Mesendoderm (in vitro differentiated cells): ENCODE measurements at regions not wholly inside any gene's neighbourhood (a gene's known extent, or its start where the extent isn't known, plus 50 kb on each side); places are given as distances from the start of the nearest gene placed in this dataset.
"Not testable (repeated sequence)": the region's sequence is repeated elsewhere in the genome, so short reads cannot be mapped to it uniquely, and the experiment has no call there.

Experiments
- DNase-seq: peaks from one replicate; pipeline ENCODE4 v3.0.0; 2013
- H2AK5ac ChIP-seq: 2 replicates; pipeline ENCODE4 v1.6.1; 2013; ENCODE audit warnings: low read length, inconsistent platforms
- H2BK120ac ChIP-seq: 2 replicates; pipeline ENCODE4 v1.6.1; 2013; ENCODE audit warnings: low read depth, mild to moderate bottlenecking, low read length, moderate library complexity, mixed read lengths
- H2BK15ac ChIP-seq: replicated peaks from 2 replicates; pipeline ENCODE4 v1.6.1; 2013; ENCODE audit warnings: low read depth, mild to moderate bottlenecking, moderate library complexity
- H2BK5ac ChIP-seq: 2 replicates; pipeline ENCODE4 v1.6.1; 2013; ENCODE audit warnings: low read length, inconsistent platforms
- H3K18ac ChIP-seq: 2 replicates; pipeline ENCODE4 v1.6.1; 2013; ENCODE audit warnings: mild to moderate bottlenecking, low read length, mixed read lengths
- H3K23ac ChIP-seq: one replicate; pipeline ENCODE4 v1.6.1; 2013; ENCODE audit warnings: low read length
- H3K27ac ChIP-seq: 2 replicates; pipeline ENCODE4 v1.5.1; 2013; ENCODE audit warnings: low read depth, mild to moderate bottlenecking, inconsistent platforms, low read length, moderate library complexity
- H3K27me3 ChIP-seq: 2 replicates; pipeline ENCODE4 v1.6.1; 2013; ENCODE audit warnings: low read length, control low read depth, mild to moderate bottlenecking, inconsistent platforms; ENCODE audit not compliant: insufficient read depth, poor library complexity
- H3K36me3 ChIP-seq: 2 replicates; pipeline ENCODE4 v1.6.1; 2013; ENCODE audit warnings: low read length, inconsistent platforms; ENCODE audit not compliant: control insufficient read depth, insufficient read depth
- H3K4ac ChIP-seq: one replicate; pipeline ENCODE4 v1.6.1; 2013; ENCODE audit warnings: low read depth, mild to moderate bottlenecking, low read length, moderate library complexity
- H3K4me1 ChIP-seq: 2 replicates; pipeline ENCODE4 v1.6.1; 2013; ENCODE audit warnings: low read depth, low read length, inconsistent platforms; ENCODE audit not compliant: control insufficient read depth
- H3K4me2 ChIP-seq: 2 replicates; pipeline ENCODE4 v1.6.1; 2013; ENCODE audit warnings: low read length
- H3K4me3 ChIP-seq: 2 replicates; pipeline ENCODE4 v1.5.1; 2013; ENCODE audit warnings: mild to moderate bottlenecking, low read length
- H3K56ac ChIP-seq: one replicate; pipeline ENCODE4 v1.6.1; 2013; ENCODE audit warnings: low read length
- H3K79me1 ChIP-seq: 2 replicates; pipeline ENCODE4 v1.6.1; 2013; ENCODE audit warnings: low read length, inconsistent platforms
- H3K79me2 ChIP-seq: 2 replicates; pipeline ENCODE4 v1.6.1; 2013; ENCODE audit warnings: mild to moderate bottlenecking, low read length; ENCODE audit not compliant: control insufficient read depth, insufficient read depth
- H3K9ac ChIP-seq: 2 replicates; pipeline ENCODE4 v1.6.1; 2013; ENCODE audit warnings: low read length, inconsistent platforms
- H4K5ac ChIP-seq: one replicate; pipeline ENCODE4 v1.6.1; 2013; ENCODE audit warnings: low read length
- H4K8ac ChIP-seq: one replicate; pipeline ENCODE4 v1.6.1; 2013; ENCODE audit warnings: low read depth, mild to moderate bottlenecking, control low read depth, low read length, moderate library complexity
- WGBS: extraction: QIAGEN DNeasy Blood & Tissue Kit; methylation state at CpG from one replicate; pipeline ENCODE4 v1.1.7; 2013; ENCODE audit warnings: low lambda C conversion rate, missing lambda C conversion rate; ENCODE audit not compliant: insufficient coverage; ENCODE audit errors: extremely low coverage; 5-methylcytosine and 5-hydroxymethylcytosine counted together

DNA sequence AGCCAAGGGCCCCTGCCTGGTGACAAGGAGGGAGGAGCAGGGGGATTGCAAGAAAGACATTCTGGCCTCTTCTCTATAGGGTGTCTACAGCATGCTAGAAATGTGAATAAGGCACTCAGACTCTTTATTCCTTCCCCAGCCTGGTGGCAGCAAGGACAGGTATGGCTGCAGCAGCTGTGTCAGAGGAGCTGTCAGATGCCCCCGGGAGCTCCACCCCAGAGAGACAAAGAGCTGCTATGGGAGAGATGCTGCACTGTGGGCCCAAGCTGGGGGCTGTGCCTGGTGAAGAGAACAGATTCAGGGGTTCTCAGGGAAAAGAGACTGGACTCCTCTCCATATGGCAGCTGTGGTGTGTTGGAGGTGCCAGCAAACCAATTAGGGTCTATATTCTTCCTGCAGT lies 1063.3 kb downstream of the OLFM4 start:
- Histone ChIP-seq H3K27ac (no peak overlapping the region), H4K5ac (no peak overlapping the region), H2AK5ac (no peak overlapping the region), H2BK120ac (no peak overlapping the region), H3K18ac (no peak overlapping the region), H3K4me3 (no peak overlapping the region), H3K27me3 (no peaks in the 10 kb centered on the region), H3K4me2 (no peak overlapping the region), H2BK15ac (no peak overlapping the region), H4K8ac (no peak overlapping the region), H3K4ac (no peak overlapping the region), H3K23ac (no peak overlapping the region), H3K36me3 (no peaks in the 10 kb centered on the region), H2BK5ac (no peak overlapping the region), H3K9ac (no peak overlapping the region), H3K56ac (no peak overlapping the region), H3K79me1 (no peaks in the 10 kb centered on the region), H3K79me2 (no peaks in the 10 kb centered on the region), H3K4me1 (no peaks in the 10 kb centered on the region)
- no peak for DNase-seq
- no CpG with 5 or more reads among the region's 1 CpG for WGBS

DNA sequence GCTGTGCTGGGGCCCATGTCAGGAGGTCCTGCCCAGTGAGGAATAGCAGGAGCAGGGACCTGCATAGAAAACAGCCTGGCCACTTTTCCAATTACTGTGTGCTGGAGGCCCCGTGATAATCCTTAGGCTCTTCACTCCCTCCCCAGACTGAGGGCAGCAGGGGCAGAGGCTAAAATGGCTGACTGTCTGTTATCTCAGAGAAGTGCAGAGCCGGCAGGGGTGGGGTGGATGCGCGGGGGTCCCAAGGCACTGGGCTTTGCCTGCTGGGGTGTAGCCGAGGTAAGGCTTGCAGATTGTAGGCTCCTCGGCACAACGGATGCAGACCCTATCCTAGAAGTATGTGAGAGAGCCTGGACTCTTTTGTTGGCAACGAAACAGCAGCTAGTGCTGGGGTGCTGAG lies 1064.1 kb downstream of the OLFM4 start:
- H3K79me2 ChIP-seq = no peaks in the 10 kb centered on the region
- no peaks in the 10 kb centered on the region for H3K36me3 ChIP-seq
- H3K4ac ChIP-seq = no peak overlapping the region
- no peak overlapping the region for H3K23ac ChIP-seq
- no peak overlapping the region for H3K18ac ChIP-seq
- no peak overlapping the region for H2AK5ac ChIP-seq
- WGBS = no CpG with 5 or more reads among the region's 8 CpGs
- H3K56ac ChIP-seq = no peak overlapping the region
- DNase-seq = no peak
- no peak overlapping the region for H4K5ac ChIP-seq
- H3K27me3 ChIP-seq = no peaks in the 10 kb centered on the region
- H3K9ac ChIP-seq = no peak overlapping the region
- no peak overlapping the region for H2BK5ac ChIP-seq
- H4K8ac ChIP-seq = no peak overlapping the region
- no peak overlapping the region for H2BK15ac ChIP-seq
- H3K79me1 ChIP-seq = no peaks in the 10 kb centered on the region
- no peaks in the 10 kb centered on the region for H3K4me1 ChIP-seq
- H3K27ac ChIP-seq = no peak overlapping the region
- H2BK120ac ChIP-seq = no peak overlapping the region
- H3K4me2 ChIP-seq = no peak overlapping the region
- H3K4me3 ChIP-seq = no peak overlapping the region

DNA sequence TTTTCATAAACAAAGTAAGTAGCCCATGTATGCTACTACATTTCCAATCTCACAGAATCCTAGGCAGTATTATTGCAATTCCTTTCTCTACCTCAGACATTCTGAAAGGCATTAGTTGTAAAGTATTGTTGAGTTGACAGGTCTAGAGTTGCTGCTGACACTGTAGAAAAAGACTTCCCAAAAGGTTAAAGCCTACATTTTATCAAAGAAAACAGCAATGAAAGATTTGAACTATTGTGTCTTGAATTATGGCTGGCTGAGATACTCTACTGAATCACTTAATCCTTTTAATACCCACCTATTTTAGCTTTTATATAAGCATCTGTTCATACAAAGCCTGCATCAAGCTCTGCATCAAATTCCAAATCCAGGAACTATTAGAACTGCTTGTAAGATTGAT lies 1082.0 kb downstream of the OLFM4 start:
- H3K4me3 ChIP-seq = no peak overlapping the region
- no peak overlapping the region for H3K27ac ChIP-seq
- no peak overlapping the region for H3K9ac ChIP-seq
- H3K56ac ChIP-seq = no peak overlapping the region
- no peak overlapping the region for H2AK5ac ChIP-seq
- H3K4me2 ChIP-seq = no peak overlapping the region
- no peaks in the 10 kb centered on the region for H3K79me2 ChIP-seq
- no peak overlapping the region for H4K5ac ChIP-seq
- no peaks in the 10 kb centered on the region for H3K79me1 ChIP-seq
- H3K23ac ChIP-seq = no peak overlapping the region
- DNase-seq = no peak
- no peak overlapping the region for H3K18ac ChIP-seq
- no peak overlapping the region for H2BK120ac ChIP-seq
- no peak overlapping the region for H3K4ac ChIP-seq
- H3K27me3 ChIP-seq = no peaks in the 10 kb centered on the region
- H3K4me1 ChIP-seq = no peaks in the 10 kb centered on the region
- H2BK5ac ChIP-seq = no peak overlapping the region
- H4K8ac ChIP-seq = no peak overlapping the region
- H3K36me3 ChIP-seq = no peaks in the 10 kb centered on the region
- H2BK15ac ChIP-seq = no peak overlapping the region

DNA sequence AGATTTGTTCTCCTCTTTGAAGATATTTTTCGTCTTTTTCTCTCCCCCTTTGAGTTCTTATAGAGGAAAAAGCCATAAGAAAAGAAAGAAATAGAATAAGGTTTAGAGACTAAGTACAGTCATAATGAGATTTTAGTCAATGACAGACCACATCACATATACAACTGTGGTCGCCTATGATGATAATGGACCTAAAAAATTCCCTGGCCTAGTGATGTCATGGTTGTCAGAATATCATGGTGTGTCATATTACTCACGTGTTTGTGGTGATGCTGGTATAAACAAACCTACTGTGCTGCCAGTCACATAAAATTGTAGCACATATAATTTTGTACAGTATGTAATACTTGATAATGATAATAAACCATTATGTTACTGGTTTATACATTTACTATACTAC lies 1096.1 kb downstream of the OLFM4 start:
- Histone ChIP-seq H3K36me3 (no peaks in the 10 kb centered on the region), H3K4me1 (peaks cover 3% of the 10 kb centered on the region), H2BK120ac (no peak overlapping the region), H3K79me1 (no peaks in the 10 kb centered on the region), H3K4me3 (no peak overlapping the region), H4K5ac (no peak overlapping the region), H3K27ac (no peak overlapping the region), H3K56ac (no peak overlapping the region), H3K23ac (no peak overlapping the region), H3K4ac (no peak overlapping the region), H4K8ac (no peak overlapping the region), H2BK15ac (no peak overlapping the region), H3K4me2 (no peak overlapping the region), H3K79me2 (no peaks in the 10 kb centered on the region), H3K18ac (no peak overlapping the region), H3K9ac (no peak overlapping the region), H2AK5ac (no peak overlapping the region), H2BK5ac (no peak overlapping the region), H3K27me3 (no peaks in the 10 kb centered on the region)
- no CpG with 5 or more reads among the region's 3 CpGs for WGBS
- no peak for DNase-seq

DNA sequence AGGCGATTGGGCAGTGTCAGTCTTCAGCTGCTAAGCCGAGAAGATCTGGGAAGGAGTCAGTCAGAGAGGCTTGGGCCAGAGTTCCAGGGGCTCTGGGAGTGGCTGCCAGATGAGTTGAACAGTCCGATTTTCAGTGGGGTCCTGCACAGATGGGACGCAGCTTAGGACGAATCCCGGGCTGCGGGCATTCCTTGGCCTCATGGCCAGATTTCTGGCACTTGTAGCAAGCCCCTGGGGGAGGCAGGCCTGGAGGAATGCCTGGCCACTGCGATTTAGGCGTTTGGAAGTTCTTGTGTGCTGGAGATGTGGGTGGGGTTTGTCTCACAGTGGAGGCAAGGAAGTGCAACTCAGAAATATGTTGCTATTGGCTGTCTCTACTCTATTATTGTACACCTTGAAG lies 1102.3 kb downstream of the OLFM4 start:
- not testable (repeated sequence) for H3K36me3 ChIP-seq, H2BK15ac ChIP-seq, H3K79me1 ChIP-seq, DNase-seq, H3K79me2 ChIP-seq, H3K4me3 ChIP-seq, H3K4me1 ChIP-seq, H3K4me2 ChIP-seq, H4K5ac ChIP-seq, H2AK5ac ChIP-seq, H3K23ac ChIP-seq, H4K8ac ChIP-seq, H3K27me3 ChIP-seq
- Histone ChIP-seq H2BK120ac (peak overlapping the region; percentile 98), H3K9ac (peak overlapping the region; percentile 42), H2BK5ac (peak overlapping the region; percentile 80), H3K18ac (peak overlapping the region; percentile 99), H3K27ac (peak overlapping the region; percentile 73), H3K4ac (peak overlapping the region; percentile 89), H3K56ac (peak overlapping the region; percentile 60)
- WGBS = no CpG with 5 or more reads among the region's 9 CpGs

DNA sequence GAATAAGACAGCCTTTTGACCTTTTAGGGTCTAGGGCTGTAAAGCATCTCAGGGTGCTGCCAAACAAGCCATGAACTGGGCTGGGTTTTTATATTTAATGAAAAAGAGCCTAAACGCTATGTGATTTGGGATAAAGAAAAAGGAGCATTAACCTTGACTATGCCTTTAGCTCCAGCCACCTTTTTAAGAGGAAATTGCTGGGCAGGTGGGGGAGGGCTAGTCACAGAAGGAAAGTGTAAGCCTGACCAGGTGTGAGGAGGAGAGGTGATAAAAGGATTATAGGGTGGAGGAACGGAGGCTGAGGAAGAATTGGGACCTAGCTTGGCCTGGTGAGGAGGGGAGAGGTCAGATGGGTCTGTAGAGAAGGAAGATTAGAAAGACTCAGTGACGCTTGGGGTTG lies 1102.8 kb downstream of the OLFM4 start:
- DNase-seq = peak; percentile 68
- no CpG with 5 or more reads among the region's 3 CpGs for WGBS
- not testable (repeated sequence) for H3K4me3 ChIP-seq

More for the DNA sequence above, 1102.8 kb downstream of the OLFM4 start:
- H3K27me3 ChIP-seq, H3K79me2 ChIP-seq, H2BK5ac ChIP-seq, H4K8ac ChIP-seq, H2AK5ac ChIP-seq, H3K27ac ChIP-seq, H3K9ac ChIP-seq, H3K18ac ChIP-seq, H3K23ac ChIP-seq, H2BK120ac ChIP-seq, H4K5ac ChIP-seq, H3K79me1 ChIP-seq, H3K4me2 ChIP-seq, H3K4me1 ChIP-seq, H3K36me3 ChIP-seq, H2BK15ac ChIP-seq: not testable (repeated sequence)
- Histone ChIP-seq H3K4ac (peak overlapping the region; percentile 87), H3K56ac (peak overlapping the region; percentile 6)
